ENCODE measurements at regions not wholly inside any gene's neighbourhood (a gene's known extent, or its start where the extent isn't known, plus 50 kb on each side); places are given as distances from the start of the nearest gene placed in this dataset.

DNA sequence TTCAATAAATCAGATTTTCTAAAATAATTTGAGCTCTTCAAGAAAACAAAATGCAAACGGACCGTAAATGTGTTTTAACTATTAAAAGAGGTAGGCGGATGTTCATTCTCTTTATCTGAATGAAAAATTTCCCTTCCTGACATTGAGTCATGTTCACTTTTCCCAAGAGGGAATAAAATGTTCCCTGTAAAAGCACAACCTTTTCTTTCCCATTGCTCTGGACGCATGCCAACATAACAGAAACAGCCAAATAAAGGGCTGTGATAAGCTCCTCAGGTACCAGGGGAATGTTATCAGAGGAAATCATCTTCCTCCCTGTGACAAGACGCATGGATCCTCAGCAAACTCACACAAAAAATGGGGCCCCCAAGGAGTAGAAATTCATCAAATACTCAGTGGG is 251.8 kb downstream of the MTERF1 start:
- TF ChIP-seq HCFC1 (IDR thresholded peaks at IDR 0.05; ENCODE audit: low read depth, low read length) (no peak), CEBPG (CRISPR knock-in tag; IDR thresholded peaks at IDR 0.05) (no peak), ZNF225 (CRISPR knock-in tag; IDR thresholded peaks at IDR 0.05) (no peak)

Measured in HepG2 (cell line).